Small intestine (tissue), 7 donors: ENCODE measurements at regions not wholly inside any gene's neighbourhood (a gene's known extent, or its start where the extent isn't known, plus 50 kb on each side); places are given as distances from the start of the nearest gene placed in this dataset.
"Not testable (repeated sequence)": the region's sequence is repeated elsewhere in the genome, so short reads cannot be mapped to it uniquely, and the experiment has no call there.

ENCODE experiments used
- DNase-seq, 2 donors: peaks; one replicate each; pipeline versions ENCODE4 v3.0.0 to v3.0.0-alpha.2; 2013
- FAIRE-seq: peaks from 2 replicates; lab custom pipeline; 2012; peaks lifted over from hg19 to GRCh38; lab: Jason Lieb, UNC
- H3K27ac ChIP-seq, 3 donors: one replicate each; pipeline ENCODE4 v1.5.1; 2013; ENCODE audit warnings: low read length in 2 of 3, mild to moderate bottlenecking in 2 of 3, control low read depth in 1 of 3, inconsistent platforms in 1 of 3, low read depth in 1 of 3, moderate library complexity in 1 of 3
- H3K27me3 ChIP-seq, 3 donors: one replicate each; pipeline ENCODE4 v1.6.1; 2013; ENCODE audit warnings: low read length in 3 of 3, inconsistent platforms in 1 of 3; ENCODE audit not compliant: control insufficient read depth in 3 of 3, insufficient read depth in 3 of 3
- H3K36me3 ChIP-seq, 3 donors: one replicate each; pipeline ENCODE4 v1.6.1; 2013; ENCODE audit warnings: low read length in 3 of 3, inconsistent platforms in 1 of 3, low read depth in 1 of 3, mild to moderate bottlenecking in 1 of 3, moderate library complexity in 1 of 3; ENCODE audit not compliant: control insufficient read depth in 3 of 3, insufficient read depth in 2 of 3
- H3K4me1 ChIP-seq, 3 donors: one replicate each; pipeline ENCODE4 v1.6.1; 2013; ENCODE audit warnings: low read length in 2 of 3, inconsistent platforms in 1 of 3, low read depth in 1 of 3, mild to moderate bottlenecking in 1 of 3, moderate library complexity in 1 of 3; ENCODE audit not compliant: control insufficient read depth in 3 of 3, insufficient read depth in 2 of 3
- H3K4me3 ChIP-seq, 3 donors: one replicate each; pipeline ENCODE4 v1.5.1; 2013; ENCODE audit warnings: low read length in 3 of 3, control low read depth in 1 of 3, inconsistent platforms in 1 of 3, low read depth in 1 of 3, mild to moderate bottlenecking in 1 of 3, moderate library complexity in 1 of 3
- H3K9me3 ChIP-seq, 2 donors: one replicate each; pipeline ENCODE4 v1.6.1; 2013; ENCODE audit warnings: low read depth in 1 of 2, low read length in 1 of 2; ENCODE audit not compliant: control insufficient read depth in 2 of 2, insufficient read depth in 1 of 2
- WGBS, 3 donors: extraction: QIAGEN DNeasy Blood & Tissue Kit; methylation state at CpG; one replicate each; pipeline ENCODE4 v1.1.7; 2013; 5-methylcytosine and 5-hydroxymethylcytosine counted together
- donor health status: healthy with polysubstance abuse.
- donor health status: control.
- donor health status: control.
- donor health status: Bipolar disorder and iron deficiency.
- donor health status: healthy.

DNA sequence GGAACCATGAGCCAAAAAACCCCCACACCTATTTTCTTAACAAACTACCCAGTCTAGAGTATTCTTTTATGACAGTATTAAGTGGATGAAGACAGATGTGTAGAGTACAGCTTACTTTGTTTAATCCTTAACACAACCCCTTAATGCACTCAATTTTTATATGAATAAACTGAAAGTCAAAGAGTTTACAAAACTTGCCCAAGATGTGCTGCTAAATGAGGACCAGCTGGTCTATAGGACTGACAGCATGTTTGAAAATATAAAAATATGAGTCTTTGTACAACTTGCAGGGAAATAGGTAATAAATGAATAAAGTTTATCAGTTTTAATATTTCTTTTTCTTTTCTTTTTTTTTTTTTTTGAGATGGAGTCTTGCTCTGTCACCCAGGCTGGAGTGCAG, 102.3 kb downstream of the ZFY start:
- H3K36me3 ChIP-seq: no peaks in the 10 kb centered on the region
- no peak overlapping the region for H3K27ac ChIP-seq
- no peaks in the 10 kb centered on the region for H3K27me3 ChIP-seq
- no peaks in the 10 kb centered on the region for H3K4me1 ChIP-seq
- H3K9me3 ChIP-seq: no peaks in the 10 kb centered on the region
- no peak for FAIRE-seq
- H3K4me3 ChIP-seq: no peak overlapping the region
- DNase-seq: no peak

DNA sequence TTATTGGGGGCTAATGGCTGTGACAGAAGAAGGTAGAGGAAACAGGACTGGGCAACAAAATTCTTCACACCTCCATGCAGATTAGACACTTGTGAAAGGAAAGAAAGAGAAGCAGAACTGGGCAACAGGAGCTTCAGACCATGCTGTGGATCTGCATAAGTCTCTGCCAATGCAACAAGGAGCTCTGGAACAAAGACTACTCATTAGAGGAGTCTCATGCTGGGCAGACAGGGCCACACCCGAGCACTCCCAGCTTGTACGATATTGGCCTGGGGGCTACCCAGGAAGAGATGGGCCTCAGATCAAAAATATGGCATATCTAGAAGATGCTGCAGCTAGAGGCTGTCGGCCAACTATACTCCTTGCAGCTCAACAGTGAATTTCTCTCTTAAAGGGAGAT, 105.2 kb downstream of the ZFY start:
- Histone ChIP-seq H3K4me1 (no peaks in the 10 kb centered on the region), H3K9me3 (no peaks in the 10 kb centered on the region), H3K36me3 (no peaks in the 10 kb centered on the region), H3K27ac (no peak overlapping the region), H3K4me3 (no peak overlapping the region), H3K27me3 (no peaks in the 10 kb centered on the region)
- DNase-seq: no peak
- FAIRE-seq: no peak
- 46 to 80% methylated on average over 3 of the region's 3 CpGs; no CpG with 5 or more reads in 1 of the 3 donors for WGBS, 3 donors

DNA sequence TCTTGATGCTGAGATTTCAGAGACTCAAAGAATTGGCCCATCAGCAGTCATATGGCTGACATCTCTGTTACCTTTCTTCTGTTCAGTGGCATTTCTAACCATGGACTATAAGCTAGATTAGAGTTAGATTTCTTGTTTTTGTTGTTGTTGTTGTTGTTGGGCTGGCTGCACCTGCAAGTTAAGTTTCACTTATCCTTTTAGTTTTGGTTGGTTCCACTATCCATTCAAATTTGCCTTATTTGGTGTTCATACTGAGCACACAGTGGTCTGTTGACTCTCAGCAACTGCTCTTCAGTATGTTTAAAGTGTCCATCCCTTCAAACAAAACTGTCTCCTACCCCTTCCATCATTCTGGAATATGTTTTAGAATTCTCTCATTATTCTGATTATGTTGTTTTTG, 106.8 kb downstream of the ZFY start:
- Histone ChIP-seq H3K27me3 (no peaks in the 10 kb centered on the region), H3K9me3 (no peaks in the 10 kb centered on the region), H3K4me3 (no peak overlapping the region), H3K27ac (no peak overlapping the region), H3K4me1 (no peaks in the 10 kb centered on the region), H3K36me3 (peaks cover 0 to under 1% (median 0%) of the 10 kb centered on the region in 3 donors)
- no peak for DNase-seq
- no peak for FAIRE-seq

DNA sequence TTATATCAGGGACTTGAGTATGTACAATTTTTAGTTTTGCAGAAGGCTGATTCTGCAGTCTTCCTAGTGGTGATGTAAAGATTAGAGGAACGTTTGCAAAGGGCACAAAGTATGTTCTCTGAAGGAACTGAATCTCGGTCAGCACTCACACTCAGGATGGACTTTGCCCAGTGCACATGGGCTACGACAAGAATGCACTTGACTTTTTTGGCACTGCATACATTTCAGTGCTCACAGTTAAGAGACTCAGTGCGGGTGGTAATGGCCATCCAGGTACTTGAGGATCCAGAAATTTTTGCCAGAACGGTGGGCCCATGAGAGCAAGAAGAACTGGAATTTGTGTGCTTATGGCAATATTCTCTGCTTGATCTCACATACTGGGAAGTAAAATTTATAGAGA, 107.7 kb downstream of the ZFY start:
- Histone ChIP-seq H3K9me3 (no peaks in the 10 kb centered on the region), H3K36me3 (peaks cover 0 to 2% (median 0%) of the 10 kb centered on the region in 3 donors), H3K27me3 (no peaks in the 10 kb centered on the region), H3K27ac (no peak overlapping the region), H3K4me1 (no peaks in the 10 kb centered on the region), H3K4me3 (no peak overlapping the region)
- WGBS, 3 donors: 36 to 60% methylated on average over 5 of the region's 5 CpGs; no CpG with 5 or more reads in 1 of the 3 donors
- FAIRE-seq (no peak), DNase-seq (peak; percentile 48 to 81)

DNA sequence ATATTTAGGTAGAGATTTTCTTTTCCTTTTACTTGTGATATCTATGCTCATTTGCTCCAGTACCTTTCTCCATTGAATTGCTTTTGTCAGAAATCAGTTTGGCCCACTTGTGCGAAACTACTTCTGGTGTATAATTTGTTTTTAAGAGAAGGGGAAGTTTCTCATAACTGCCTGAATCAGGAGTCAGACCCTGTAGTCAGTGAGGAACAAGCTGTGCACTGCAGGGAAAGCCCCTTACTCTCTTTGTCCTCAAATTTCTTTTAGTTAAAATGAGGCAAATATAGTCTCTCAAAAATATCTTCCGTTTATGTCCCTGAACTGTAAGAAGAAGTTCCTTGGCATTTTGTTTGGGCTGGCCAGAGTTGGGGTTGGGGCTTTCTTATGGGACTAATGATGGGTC, 109.9 kb downstream of the ZFY start:
- H3K27me3 ChIP-seq: no peaks in the 10 kb centered on the region
- FAIRE-seq: no peak
- WGBS, 3 donors: 80 to 100% methylated on average over 2 of the region's 2 CpGs; no CpG with 5 or more reads in 1 of the 3 donors
- no peaks in the 10 kb centered on the region for H3K4me1 ChIP-seq
- no peak for DNase-seq
- H3K4me3 ChIP-seq: no peak overlapping the region
- no peak overlapping the region for H3K27ac ChIP-seq
- H3K9me3 ChIP-seq: no peaks in the 10 kb centered on the region
- peaks cover 0 to 2% (median 0%) of the 10 kb centered on the region in 3 donors for H3K36me3 ChIP-seq

DNA sequence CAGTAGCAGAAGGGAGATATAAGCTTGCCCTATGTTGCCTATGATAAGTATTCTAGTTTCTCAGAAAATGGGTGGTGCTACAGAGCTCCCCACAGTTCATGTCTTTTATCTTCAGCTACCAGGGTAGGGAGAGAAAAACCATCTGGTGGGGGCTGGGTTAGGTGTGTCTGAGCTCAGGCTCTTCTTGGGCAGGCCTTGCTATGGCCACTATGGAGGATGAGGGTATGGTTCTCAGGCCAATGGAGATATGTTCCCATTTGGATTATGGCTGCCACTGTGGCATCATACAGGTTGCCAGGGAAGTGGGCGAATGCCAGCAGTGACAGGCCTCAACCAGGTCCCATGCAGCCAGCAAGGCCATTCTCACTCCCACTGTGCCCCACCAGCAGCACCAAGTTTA, 120.3 kb downstream of the ZFY start:
- not testable (repeated sequence) for FAIRE-seq, H3K4me1 ChIP-seq, H3K27ac ChIP-seq, H3K27me3 ChIP-seq, H3K9me3 ChIP-seq, H3K36me3 ChIP-seq, DNase-seq, H3K4me3 ChIP-seq
- WGBS, 3 donors: no CpG with 5 or more reads among the region's 1 CpG

DNA sequence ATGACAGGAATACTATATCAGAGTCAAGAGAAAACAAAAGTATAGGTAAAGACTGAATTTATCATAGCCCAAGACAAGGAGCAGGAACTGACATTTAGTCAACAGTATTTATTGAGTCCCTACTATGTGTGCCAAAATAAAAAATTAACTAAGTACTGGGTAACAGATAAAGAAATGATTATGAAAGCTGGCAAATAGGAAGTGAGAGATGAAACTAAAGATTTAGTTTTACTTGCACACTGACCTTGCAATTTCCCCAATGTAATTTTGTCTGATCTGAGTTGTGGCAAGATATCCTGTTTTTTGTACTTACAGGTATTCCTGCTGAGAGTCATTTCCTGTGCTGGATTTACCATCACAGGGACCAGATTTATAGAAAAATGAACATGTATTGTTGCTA, 123.2 kb downstream of the ZFY start:
- FAIRE-seq, H3K4me1 ChIP-seq, DNase-seq, H3K27ac ChIP-seq, H3K27me3 ChIP-seq, H3K9me3 ChIP-seq, H3K36me3 ChIP-seq, H3K4me3 ChIP-seq: not testable (repeated sequence)

DNA sequence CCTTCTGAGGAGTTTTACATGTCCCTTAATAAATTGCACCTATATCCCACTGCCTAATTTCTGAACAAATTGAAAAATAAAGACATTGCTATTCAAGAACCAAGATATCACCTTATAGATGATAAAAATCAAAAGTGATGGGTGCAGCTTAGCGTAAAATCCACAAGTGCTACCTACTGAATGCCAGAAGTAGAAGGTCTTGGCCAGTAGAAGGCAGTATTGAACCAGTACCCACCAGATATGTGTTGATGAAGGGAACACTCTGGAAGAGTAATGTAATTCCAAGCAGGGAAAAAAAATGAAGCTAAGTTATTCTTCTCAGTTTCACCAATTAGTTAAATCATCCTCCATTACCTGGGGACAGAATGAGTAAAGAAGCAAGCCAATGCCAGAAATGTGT, 125.5 kb downstream of the ZFY start:
- not testable (repeated sequence) for H3K4me1 ChIP-seq, FAIRE-seq, H3K9me3 ChIP-seq, H3K36me3 ChIP-seq, H3K27ac ChIP-seq, H3K4me3 ChIP-seq, H3K27me3 ChIP-seq
- WGBS, 3 donors: 96 to 100% methylated on average over 1 of the region's 1 CpG; no CpG with 5 or more reads in 1 of the 3 donors
- peak in 1 of 2 donors; percentile 1 for DNase-seq

DNA sequence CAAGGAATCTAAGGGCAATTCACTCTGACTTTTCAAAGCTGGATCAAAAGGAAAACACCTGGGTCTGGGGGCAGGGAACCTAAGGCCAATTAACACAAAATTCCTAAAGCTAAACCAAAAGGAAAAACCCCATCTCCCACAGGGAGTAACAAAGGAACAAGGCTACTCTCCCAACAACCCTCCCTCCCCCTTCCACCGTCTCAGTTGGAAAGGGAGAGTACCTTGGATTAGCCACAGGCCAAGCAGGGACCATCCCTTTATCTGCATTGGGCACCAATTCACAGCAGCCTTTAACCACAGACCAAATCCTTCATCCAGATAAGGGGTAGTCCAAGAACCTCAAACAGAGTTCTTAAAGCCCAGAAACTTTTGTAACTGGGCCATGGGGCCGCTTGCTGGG, 153.0 kb downstream of the ZFY start:
- DNase-seq, H3K4me1 ChIP-seq, H3K9me3 ChIP-seq, H3K27ac ChIP-seq, FAIRE-seq, H3K4me3 ChIP-seq, H3K36me3 ChIP-seq, H3K27me3 ChIP-seq: not testable (repeated sequence)
- WGBS, 3 donors: 82 to 100% methylated on average over 2 of the region's 2 CpGs; no CpG with 5 or more reads in 1 of the 3 donors
